Suprapubic skin (tissue), 4 donors: ENCODE measurements at regions not wholly inside any gene's neighbourhood (a gene's known extent, or its start where the extent isn't known, plus 50 kb on each side); places are given as distances from the start of the nearest gene placed in this dataset.

ENCODE experiments used
- EP300 ChIP-seq: sonication (generic); formaldehyde crosslinking; IDR thresholded peaks from one replicate; pipeline ENCODE4 v1.6.1; 2017; ENCODE audit warnings: antibody characterized with exemption
- POLR2A ChIP-seq, 2 donors: fragments of 450-650 bp; IDR thresholded peaks; one replicate each; pipeline ENCODE4 v1.6.1; 2017; ENCODE audit warnings: antibody characterized with exemption in 2 of 2, mild to moderate bottlenecking in 2 of 2, moderate library complexity in 2 of 2
- POLR2AphosphoS5 ChIP-seq, 3 donors: sonication (generic); formaldehyde crosslinking; IDR thresholded peaks; one replicate each; pipeline ENCODE4 v1.6.1; 2017; ENCODE audit warnings: antibody characterized with exemption in 3 of 3
- TF ChIP-seq, protein P1 (sequence below), 2 donors: fragments of 200-600 bp in 1 of 2; fragments of 450-650 bp in 1 of 2; sonication (generic) in 1 of 2; IDR thresholded peaks; one replicate each; pipeline ENCODE4 v1.5.1; 2016 to 2019; ENCODE audit warnings: antibody characterized with exemption in 2 of 2, mild to moderate bottlenecking in 1 of 2, moderate library complexity in 1 of 2

DNA sequence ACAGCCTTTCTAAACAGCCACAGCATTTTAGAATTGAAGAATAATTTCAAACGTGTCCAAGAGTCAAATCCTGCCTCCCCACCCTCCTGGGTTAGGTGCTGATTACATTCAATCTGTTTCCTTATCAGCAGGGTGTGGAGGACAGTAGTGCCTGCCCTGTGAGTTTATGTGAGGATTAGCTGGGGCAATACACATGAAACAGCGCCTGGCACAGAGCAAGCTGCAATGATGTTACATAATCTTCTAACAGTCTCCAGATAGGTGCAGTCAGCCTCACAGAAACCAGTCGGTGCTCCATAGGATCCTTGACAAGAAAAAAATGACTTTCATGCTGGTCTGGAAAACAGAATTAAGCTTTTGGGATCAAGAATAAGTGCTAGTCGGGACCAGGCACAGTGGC is 91.7 kb upstream of the ITGA6 start:
- TF ChIP-seq, protein P1, sequence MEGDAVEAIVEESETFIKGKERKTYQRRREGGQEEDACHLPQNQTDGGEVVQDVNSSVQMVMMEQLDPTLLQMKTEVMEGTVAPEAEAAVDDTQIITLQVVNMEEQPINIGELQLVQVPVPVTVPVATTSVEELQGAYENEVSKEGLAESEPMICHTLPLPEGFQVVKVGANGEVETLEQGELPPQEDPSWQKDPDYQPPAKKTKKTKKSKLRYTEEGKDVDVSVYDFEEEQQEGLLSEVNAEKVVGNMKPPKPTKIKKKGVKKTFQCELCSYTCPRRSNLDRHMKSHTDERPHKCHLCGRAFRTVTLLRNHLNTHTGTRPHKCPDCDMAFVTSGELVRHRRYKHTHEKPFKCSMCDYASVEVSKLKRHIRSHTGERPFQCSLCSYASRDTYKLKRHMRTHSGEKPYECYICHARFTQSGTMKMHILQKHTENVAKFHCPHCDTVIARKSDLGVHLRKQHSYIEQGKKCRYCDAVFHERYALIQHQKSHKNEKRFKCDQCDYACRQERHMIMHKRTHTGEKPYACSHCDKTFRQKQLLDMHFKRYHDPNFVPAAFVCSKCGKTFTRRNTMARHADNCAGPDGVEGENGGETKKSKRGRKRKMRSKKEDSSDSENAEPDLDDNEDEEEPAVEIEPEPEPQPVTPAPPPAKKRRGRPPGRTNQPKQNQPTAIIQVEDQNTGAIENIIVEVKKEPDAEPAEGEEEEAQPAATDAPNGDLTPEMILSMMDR (IDR thresholded peaks at IDR 0.05): no peak
- no peak for TF ChIP-seq POLR2A (IDR thresholded peaks at IDR 0.05)
- TF ChIP-seq POLR2AphosphoS5 (IDR thresholded peaks at IDR 0.05): no peak
- TF ChIP-seq EP300: no peak
